DMS153 (cell line): ENCODE measurements at regions not wholly inside any gene's neighbourhood (a gene's known extent, or its start where the extent isn't known, plus 50 kb on each side); places are given as distances from the start of the nearest gene placed in this dataset.

Experiments
- DNase-seq: peaks from one replicate; lab custom pipeline; 2025; lab: John Stamatoyannopoulos, UW

DNA sequence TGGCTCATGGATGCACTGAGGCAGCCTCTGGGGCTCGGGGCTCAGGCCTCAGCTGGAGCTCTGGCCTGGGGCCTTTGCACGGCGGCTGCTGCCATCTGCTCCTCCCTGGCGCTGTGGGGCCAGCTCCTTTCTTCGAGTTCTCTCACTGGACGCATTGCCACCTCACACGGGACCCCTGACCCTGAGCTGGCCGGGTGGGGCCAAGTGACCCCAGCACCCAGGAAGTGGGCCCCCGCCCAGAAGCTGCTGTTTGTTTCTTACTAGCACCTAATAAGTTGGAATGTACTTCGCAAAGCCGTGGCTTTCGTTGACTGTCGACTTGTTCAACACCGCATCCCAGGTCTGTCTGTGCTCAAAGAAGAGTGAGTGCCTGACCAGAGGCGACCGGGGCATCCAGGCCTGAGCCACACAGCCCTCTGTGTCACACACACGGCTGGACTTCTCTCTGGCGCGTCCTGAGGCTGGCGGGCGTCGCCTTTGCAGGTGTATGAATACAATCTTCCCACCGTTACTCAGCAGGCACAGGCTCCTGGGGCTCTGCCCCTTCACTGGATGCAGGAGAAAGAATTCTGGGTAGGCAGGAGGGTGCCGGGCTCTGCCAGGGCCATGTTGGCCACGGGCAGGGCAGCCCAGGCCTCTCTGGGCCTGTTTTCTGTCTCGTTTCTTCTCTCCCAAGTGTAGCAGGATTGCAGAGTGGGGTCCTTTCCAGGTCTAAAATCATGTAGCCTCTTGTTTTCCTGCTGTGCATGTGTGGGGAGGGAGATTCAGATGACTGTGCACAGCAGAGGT lies 112.9 kb downstream of the DLL1 start:
- peak; percentile 44 for DNase-seq

DNA sequence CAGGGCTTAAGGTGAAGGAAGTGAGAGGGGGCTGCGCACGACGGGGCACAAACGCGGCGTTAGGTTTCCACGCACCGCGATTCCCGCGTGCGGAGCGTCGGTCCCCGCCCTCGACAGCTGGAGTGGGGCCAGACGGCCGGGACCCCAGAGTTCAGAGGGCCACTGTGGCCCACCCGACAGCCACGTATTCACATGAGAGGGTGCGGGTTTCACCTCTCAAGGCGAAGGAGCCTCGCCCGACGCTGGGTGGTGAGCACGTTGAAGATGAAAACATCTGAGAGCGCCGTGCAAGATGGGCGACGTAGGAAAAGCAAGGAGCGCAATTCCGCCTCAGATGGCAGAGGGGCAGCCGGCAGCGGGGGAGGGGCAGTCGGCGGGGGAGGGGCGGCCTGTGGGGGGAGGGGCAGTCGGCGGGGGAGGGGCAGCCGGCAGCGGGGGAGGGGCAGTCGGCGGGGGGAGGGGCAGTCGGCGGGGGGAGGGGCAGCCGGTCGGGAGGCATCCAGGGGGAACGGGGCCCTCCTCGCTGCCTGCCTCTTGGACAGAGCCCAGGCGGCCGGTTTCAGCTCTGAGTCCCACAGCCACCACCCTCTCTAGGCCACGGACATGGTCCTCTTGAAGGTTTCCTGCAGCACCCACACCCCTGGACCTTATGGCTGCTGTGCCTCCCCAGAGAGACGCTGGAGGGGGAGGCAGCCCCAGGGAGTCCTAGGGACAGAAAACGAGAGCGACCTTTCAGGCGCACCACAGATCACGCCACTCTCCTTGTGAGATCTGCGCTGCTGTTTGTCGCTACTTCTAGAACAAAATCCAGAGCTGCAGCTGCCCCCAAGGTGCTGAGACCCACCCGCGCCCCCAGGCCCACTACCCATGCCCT lies 113.7 kb downstream of the DLL1 start:
- no peak for DNase-seq

DNA sequence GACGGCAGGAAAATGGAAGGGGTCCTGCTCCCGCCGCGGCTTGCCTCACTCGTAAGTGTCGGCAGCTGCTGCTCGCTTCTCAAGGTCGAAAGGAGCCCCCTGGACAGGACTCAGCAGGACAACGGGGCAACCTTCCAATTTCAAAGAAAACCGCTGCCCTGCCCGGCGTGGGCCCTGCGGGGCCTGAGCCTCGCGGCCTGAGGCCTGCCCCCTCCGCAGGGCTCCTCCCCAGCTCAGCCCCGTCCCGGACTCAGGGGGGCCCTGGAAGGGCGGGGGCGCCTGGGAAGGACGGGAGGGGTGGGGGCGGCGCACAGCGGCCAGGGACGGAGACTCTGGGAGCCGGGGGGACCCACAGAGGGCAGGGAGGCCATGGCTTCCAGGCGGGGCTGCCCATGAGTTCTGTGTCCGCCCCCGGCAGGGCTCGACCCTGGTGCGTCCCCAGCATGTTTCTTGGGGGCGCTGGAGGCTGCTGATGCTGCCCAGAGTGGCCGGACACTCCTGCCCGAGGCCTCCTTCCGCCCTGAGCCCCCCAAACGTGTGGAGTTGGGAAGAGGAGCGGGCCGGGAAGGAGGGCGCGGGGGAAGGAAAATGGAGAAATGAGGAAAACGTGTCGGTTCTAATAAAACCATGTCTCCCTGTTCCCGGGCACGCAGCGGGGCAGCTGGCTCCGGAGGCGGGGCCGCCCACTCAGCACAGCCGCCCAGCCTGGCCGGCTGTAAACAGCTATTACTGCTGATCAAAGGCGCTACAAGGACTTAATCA lies 114.6 kb downstream of the DLL1 start:
- peak; percentile 51 for DNase-seq

DNA sequence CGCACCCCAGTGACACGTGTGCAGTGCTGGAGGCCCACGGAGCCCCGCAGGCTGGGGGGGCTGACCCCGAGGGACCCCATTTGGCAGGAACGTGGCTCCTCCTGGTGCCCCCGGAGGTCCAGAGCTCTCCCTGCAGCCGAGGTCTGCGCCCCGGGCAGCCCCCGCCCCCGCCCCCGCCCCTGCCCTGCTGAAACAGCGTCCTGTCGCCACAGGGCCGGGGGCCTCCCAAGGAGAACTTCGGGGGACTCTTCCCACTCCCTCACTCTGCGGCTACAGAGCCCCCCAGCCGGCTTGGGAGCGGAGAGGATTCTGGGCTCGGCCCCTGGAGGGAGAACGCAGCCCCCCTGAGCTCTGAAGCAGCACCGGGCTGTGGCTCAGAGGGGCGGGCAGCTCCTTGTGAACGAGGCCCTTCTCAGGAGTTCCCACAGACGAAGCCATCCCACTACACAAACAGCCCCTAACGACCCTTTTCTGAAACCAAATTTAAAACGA lies 115.2 kb downstream of the DLL1 start:
- DNase-seq, result no peak

DNA sequence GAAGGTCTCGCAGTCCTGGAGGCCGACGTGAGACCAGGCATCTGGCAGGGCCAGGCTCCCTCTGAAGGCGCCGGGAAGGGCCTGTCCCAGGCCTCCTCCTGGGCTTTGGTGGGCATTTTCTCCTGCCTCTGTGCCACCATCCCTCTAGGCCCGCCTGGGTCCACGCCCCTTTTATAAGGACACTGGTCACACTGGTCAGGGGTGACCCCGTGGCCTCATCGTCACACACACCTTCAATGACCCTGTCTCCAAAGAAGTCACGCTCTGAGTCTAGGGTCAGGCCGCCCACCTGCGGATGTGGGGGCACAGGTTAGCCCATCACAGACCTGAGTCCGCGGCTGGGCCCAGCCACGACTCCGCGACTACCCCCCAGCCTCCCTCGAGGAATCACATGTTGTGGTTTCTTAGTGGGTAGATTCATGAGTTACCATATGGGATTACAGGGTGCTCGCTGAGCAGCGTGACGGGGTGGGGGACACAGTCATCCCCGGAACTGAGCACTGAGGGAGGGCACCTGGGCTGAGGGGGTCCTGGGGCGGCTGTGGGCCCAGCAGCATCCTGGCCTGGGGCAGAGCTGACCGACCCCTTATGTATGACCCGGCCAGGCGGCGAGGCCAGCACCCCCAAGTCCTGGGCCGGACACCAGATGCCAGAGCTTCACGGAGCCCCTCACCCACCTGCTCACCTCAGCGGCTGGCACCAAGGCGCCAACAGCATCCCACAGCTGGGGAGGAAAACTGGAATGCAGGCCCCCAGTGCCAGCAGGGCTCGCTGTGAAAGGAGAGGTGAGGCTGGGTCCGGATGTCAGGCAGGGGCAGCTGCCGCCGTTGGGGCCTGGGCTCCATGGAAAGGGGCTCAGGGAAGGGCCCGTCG lies 115.9 kb downstream of the DLL1 start:
- no peak for DNase-seq

DNA sequence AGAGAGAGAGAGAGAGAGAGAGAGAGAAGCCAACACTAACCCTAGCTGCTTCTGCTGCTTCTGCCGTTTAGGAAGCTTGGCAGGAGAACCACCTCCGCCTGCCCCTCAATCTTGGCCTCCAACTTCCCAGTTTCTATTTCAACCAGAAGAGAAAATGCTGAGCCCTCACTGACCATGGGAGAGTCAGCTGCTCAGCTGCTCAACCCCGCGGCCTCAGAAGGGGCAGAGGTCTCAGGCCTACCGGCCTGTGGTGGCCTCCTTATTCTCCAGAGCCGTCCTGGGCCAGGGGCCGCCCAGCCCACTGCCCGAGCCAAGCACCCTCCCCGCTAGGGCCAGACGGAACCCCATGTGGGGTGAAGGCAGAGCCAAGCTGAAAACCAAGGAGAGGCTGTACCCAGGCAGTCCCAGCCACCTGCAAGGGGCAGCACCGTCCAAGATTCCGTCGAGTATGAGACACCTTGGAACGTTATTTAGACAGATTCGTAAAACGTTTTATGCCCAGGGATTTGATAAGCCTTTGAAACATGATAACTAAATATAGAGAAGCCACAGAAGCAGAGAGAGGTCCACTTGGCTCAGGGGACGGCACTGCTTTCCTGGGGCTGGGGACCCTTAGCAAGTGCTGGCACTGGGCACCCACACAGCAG lies 116.6 kb downstream of the DLL1 start:
- DNase-seq, result no peak

DNA sequence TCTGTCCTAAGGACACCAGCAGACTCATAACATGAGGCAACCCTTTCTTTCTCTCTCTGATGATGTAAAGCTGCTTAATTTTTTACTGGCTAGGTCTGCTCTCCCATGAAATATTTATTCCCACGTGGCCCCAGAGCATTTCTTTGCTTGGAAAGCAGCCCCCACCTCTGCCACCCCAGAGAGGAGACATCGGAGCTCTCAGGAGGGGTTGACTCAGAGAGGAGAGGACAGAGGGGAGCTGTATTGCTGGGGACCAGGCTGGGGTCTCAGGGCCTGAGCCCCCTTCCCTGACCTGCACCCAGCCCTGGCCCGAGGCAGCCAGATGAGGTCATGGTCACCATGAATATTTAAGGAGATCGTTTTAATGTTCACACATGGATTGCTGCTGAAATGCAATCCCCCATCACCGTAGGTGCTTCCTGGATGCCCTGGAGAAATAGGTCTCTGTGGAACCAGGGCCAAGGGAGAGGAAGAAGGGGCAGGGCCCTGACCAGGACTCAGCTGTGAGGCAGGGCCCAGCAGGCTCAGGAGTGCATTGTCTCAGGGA lies 117.5 kb downstream of the DLL1 start:
- no peak for DNase-seq

DNA sequence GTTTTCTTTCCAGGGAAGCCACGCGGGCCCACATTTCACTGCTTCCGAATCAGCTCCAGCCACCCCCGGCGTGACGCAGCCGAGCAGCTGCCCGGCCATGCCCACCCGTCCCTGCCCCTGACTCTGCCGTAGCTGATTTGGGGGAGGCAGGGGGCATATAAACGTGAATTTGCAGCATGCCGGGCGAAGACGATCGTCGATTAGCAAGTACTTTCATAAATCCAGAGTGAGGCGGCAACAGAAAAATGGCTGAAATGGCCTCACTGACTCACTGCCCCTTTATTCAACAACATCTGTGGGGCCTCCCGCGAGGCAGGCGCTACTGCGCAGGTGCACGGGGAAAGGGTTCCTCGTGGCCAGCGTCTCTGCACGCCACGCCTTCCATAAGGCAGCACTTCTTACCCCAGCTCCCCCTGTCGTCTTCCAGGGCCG lies 118.0 kb downstream of the DLL1 start:
- no peak for DNase-seq

DNA sequence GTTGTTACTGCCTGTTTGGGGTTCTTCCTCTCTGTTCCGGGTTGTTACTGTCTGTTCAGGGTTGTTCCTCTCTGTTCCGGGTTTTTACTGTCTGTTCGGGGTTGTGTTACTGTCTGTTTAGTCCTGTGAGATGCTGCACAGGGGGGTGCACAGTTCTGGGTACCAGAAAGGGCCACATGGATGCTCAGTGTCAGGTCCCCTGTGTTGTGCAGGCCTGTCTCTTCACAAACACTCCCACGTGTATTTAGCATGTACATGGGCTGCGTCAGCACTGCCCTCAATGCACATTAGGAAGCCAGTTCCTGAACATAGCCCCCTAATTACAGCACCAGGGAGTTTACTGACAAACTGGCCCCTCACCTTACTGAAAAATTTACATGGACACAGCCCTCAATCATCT lies 118.5 kb downstream of the DLL1 start:
- DNase-seq, result no peak

DNA sequence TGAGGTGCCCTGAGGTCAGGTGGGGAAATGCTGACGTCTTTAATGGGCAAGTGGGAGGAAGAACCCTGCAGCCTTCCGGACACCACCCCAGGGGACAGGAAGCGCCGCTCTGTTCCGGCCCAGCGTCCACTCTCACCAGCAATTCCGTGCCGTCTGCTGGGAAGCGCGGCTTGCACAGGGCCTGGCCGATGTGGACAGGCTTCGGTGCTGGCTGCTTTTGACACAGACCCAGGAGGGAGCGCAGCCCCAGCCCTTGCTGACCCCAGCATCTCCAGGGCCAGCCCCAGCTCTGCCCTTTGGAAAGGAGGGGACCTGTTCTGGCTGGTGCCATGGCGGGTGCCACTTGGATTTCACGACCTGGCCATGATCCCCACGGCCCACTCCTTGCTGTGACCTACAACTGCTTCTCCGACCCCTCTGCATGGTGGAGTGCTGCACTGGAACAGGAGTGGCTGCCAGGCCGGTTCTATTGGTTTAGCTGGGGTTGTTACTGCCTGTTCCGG lies 123.2 kb downstream of the DLL1 start:
- no peak for DNase-seq

DNA sequence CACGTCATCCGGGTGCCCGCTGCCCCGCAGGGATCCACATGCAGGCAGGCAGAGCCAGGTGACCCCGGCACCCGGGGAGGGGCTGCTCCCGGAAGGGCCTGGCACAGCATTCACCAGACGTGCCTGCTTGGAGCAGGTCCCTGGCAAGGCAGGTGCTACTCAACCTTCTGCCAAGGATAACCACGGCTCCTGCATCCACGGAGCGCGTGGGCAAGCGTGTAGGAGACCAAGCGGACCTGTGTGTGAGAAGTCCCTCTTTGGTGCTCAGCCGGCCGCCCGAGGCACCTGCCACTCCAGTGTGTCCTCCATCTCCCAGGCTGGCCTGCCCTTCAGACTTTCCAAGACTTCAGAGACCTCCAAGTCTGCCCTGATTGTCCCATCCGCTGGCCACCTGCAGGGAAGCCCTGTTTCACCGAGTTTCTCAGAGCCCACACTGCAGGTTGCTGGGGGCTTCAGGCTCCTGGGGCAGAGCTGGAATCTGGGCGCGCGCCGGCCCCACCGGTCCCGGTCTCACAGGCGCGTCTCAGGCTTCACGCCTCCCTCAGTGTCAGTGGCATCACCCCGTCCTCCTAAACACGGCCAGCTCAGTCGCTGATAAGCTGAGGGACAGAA lies 124.3 kb downstream of the DLL1 start:
- no peak for DNase-seq

DNA sequence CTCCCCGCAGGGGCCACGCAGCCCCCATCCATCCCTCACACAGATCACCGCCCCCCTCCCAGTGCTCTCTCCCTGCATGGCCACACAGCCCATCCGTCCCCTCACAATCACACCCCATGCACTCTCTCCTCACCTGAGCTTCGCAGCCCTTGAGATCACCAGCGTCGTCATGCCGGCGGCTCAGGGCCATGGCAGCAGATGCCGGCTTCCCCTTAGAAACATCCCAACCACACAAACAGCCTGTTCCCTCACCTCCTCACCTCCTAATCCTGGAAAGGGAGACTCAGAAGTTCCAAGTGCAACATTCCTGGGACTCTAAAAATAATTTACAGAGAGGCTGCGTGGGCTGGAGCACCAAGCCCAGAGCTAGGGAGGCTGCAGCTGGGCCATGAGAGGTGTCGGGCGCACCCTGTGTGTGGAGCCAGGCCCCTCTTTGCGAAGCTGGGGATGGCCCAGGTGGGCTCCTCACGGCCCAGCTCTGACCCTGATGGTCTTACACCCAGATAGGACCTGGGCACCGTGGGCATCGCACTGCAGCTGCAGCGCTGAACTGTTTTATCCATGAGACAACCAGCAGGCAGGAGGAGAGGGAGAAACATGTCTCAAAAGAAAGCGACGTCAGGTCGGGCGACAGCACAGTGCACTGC lies 125.3 kb downstream of the DLL1 start:
- DNase-seq, result no peak

DNA sequence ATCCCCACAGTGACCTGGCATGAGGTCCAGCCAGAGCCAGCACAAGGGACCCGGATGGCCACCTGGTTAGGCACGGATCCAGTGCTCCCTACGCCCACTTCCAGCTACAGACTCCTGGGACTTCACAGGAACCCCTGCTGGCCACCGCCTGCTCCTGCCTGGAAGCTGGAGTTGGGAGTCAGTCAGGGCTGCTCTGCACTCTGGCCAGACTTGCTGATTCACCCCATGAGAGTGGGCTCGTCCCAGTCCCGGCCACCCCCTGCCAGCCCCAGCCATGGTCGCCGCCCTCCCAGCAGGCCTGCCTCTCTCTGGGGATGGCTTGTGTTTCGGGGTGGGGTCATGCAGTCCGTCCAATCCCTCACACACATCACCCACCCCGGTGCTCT lies 125.8 kb downstream of the DLL1 start:
- no peak for DNase-seq

DNA sequence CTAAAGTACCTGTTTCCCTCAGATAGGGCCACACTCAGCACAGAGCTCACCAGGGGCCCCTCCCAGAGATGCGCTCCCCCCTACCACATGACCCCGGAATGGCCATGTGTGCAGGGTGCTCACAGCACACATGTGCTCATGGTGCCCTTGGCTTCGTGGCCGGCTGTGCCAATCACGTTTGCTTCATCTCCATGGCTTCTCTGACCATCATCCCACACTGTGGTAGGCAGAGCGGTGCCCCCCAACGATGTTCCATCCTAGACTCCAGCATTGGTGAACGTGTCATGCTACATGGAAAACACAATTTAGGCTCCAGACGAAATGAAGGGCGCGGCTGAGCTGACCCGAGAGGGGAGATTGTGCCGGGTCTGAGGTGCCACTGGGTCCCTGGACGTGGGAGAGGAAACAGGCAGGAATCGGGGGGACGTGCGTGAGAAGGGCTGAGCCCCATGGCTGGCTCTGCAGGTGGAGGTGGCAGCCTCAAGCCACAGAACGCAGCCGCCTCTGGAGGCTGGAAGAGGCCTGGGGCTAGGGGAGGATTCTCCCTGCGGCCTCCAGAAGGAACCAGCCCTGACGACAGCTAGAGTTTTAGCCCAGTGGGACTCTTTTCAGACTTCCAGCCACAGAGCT lies 126.5 kb downstream of the DLL1 start:
- no peak for DNase-seq

DNA sequence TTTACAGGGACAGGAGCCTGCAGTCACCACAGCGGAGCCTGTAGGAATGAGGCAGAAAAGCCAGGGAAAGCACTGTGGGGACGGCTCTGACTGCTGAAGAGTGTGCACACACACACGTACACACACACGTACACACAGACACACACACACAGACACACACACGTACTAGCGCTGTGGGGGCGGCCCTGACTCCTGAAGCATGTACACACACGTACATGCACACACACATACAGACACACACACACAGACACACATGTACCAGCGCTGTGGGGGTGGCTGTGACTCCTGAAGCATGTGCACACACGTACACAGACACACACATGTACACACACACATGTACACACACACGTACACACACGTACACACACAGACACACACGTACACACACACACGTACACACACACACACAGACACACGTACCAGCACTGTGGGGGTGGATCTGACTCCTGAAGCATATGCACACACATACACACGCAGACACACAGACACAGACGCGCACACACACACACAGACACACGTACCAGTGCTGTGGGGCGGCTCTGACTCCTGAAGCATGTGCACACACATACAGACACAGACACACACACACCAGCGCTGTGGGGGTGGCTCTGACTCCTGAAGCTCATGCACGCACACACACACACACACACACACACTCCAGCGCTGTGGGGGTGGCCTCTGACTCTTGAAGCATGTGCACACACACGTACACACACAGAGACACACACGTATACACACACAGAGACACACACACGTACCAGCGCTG lies 127.3 kb downstream of the DLL1 start:
- DNase-seq, result no peak

DNA sequence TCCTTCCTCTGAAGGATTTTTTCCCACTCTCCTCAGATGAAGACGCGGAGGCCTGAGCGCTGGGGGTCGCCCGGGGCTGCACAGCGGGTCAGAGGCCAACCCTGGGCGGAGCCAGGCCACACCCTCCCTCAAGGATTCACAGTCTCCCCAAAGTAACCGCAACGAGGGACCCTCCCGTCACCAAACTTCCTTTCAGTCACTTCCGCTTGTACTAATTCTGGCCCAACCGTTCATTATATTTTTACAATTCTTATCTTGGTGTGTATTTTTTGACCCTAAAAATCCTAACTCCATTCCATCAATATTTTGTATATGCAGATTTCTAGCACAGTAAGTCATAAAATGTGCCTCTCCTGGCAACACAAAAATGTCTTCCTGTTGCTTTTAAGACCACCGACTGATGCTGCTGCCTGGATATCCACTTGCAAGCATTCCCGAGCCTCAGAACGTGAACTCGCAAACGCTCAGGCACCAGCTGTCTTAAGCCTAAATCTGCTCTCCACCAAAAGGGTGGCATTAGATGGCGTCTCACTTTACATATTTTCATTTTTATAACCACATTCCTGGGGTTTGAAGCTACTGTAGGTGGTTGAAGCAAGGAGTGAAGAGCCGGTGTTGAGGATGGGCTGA lies 128.0 kb downstream of the DLL1 start:
- DNase-seq, result no peak

DNA sequence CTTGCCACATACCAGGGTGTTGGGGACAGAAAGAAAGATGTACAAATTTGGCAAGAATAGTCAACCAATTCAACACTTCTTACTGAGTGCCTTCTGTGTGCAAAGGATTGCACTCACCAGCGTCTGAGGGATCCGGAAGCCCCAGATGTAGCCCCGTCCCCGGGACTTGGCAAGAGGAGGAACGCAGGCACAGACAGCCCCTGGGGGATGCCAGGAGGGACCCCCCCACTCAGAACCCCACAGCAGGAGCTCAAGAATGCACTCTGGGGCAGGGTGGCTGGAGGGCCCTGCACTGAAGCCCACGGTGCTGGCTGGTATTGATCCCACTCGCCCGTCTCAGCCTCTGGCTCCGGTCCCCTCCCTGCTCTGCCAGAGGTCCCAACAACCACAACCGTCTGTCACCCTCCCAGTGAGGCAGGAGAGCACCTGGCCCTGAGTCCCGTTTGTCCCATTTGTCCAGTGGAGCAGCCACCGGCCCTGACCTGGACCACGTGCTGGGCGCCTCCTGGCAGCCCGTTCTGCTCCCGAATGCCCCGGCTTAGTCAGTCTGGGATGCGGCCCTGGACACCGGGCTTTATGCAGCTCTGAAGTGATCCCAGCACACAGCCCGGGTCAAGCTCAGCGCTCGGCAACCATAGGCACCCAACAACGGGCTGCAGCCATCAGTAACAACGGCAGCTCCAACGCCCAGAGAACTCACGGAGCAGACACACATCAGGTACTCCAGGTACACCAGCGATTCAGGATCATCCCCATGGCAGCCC lies 128.7 kb downstream of the DLL1 start:
- no peak for DNase-seq
